Activated CD8-positive, alpha-beta memory T cell treated with anti-CD3 and anti-CD28 coated beads, Interleukin-2, amount 10 ng/mL, durations not matched to agents 7 days and 5 days (primary cell): ENCODE measurements at regions not wholly inside any gene's neighbourhood (a gene's known extent, or its start where the extent isn't known, plus 50 kb on each side); places are given as distances from the start of the nearest gene placed in this dataset.
"Not testable (repeated sequence)": the region's sequence is repeated elsewhere in the genome, so short reads cannot be mapped to it uniquely, and the experiment has no call there.

Experiments used
- ATAC-seq: fragments of 150-1000 bp; cut with Tn5 transposase; one replicate; pipeline ENCODE4 v1.10.0; 2021; ENCODE audit warnings: moderate library complexity
- CTCF ChIA-PET: fragments of 350-600 bp; sonication (Branson Sonifier 250); formaldehyde crosslinking; loops from one replicate; lab custom pipeline; 2021; ENCODE audit warnings: antibody characterized with exemption; lab: Charles Lee
- DNase-seq: peaks from one replicate; pipeline ENCODE4 v3.0.0-alpha.2; 2020
- H3K27ac Mint-ChIP-seq: one replicate; pipeline ENCODE4 v1.8.0; 2021; ENCODE audit warnings: mild to moderate bottlenecking, mixed read lengths
- H3K27me3 Mint-ChIP-seq: one replicate; pipeline ENCODE4 v1.8.0; 2021; ENCODE audit warnings: mixed read lengths
- H3K36me3 Mint-ChIP-seq: one replicate; pipeline ENCODE4 v1.8.0; 2021; ENCODE audit warnings: mild to moderate bottlenecking, mixed read lengths
- H3K4me1 Mint-ChIP-seq: one replicate; pipeline ENCODE4 v1.8.0; 2021; ENCODE audit warnings: mixed read lengths
- H3K4me3 Mint-ChIP-seq: one replicate; pipeline ENCODE4 v1.8.0; 2021; ENCODE audit warnings: mild to moderate bottlenecking, moderate library complexity, mixed read lengths
- H3K9me3 Mint-ChIP-seq: one replicate; pipeline ENCODE4 v1.8.0; 2022; ENCODE audit warnings: low read depth, mixed read lengths

DNA sequence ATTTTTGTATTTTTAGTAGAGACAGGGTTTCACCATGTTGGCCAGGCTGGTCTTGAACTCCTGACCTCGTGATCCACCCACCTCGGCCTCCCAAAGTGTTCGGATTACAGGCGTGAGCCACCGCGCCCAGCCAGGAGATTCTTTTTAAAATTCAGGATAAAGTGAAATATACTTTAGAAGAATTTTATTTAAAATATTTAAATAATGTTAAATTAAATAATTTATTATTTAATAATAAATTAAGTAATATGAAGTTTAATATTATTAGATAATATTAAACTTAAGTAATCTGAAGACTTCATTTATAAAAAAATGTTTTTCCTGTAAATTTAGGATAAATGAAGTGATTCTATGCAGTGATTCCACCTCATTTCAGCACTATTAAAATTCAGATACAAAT, 175.2 kb upstream of the NANOGP8 start:
- ATAC-seq, CTCF ChIA-PET, H3K27ac Mint-ChIP-seq, H3K27me3 Mint-ChIP-seq, H3K4me3 Mint-ChIP-seq, H3K36me3 Mint-ChIP-seq, H3K4me1 Mint-ChIP-seq, H3K9me3 Mint-ChIP-seq, DNase-seq: not testable (repeated sequence)

DNA sequence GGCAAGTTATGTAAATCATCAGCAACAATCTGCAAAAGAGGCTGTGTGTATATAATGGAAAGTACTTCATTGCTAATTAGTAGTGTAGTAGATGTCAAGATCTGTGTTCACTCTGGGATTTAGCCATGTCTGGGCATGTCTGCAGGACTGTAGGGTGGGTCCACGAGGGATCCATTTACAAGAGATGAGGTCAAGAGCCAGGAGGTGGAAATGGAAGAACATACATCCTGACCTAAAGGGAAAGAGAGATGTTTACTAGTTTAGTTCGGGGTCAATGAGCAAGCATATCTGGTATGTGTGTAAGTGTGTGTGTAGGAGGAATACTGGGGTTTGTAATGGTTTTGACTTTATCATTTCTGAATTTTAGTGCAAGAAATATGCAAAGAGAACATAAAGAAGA, 171.5 kb upstream of the NANOGP8 start:
- CTCF ChIA-PET, result no interaction called here
- ATAC-seq, result no peak
- no peaks in the 10 kb centered on the region for H3K9me3 Mint-ChIP-seq

DNA sequence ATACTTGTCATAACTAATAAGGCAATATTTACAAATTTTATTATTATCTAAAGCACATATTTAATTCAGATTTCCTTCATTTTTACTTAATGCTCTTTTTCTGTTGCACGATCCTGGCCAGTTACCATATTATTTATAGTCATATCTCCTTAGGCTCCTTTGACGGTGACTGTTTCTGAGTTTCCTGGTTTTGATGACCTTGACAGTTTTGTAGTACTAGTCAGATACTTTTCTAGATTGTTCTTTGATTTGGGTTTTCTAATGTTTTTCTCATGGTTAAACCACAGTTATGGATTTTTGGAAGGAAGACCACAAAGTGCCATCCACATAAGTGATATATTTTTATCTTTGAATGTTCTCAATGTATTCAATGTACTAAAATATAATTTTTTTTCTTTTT, 171.0 kb upstream of the NANOGP8 start:
- Mint-ChIP-seq H3K4me3 (no peak overlapping the region), H3K4me1 (no peaks in the 10 kb centered on the region), H3K27me3 (no peaks in the 10 kb centered on the region), H3K27ac (no peak overlapping the region), H3K36me3 (no peaks in the 10 kb centered on the region), H3K9me3 (no peaks in the 10 kb centered on the region)
- DNase-seq (no peak), ATAC-seq (no peak)
- CTCF ChIA-PET, result no interaction called here

More for the DNA sequence above, 171.5 kb upstream of the NANOGP8 start:
- no peak for DNase-seq
- no peaks in the 10 kb centered on the region for H3K4me1 Mint-ChIP-seq
- no peaks in the 10 kb centered on the region for H3K27me3 Mint-ChIP-seq
- no peak overlapping the region for H3K27ac Mint-ChIP-seq
- H3K4me3 Mint-ChIP-seq, result no peak overlapping the region
- no peaks in the 10 kb centered on the region for H3K36me3 Mint-ChIP-seq

DNA sequence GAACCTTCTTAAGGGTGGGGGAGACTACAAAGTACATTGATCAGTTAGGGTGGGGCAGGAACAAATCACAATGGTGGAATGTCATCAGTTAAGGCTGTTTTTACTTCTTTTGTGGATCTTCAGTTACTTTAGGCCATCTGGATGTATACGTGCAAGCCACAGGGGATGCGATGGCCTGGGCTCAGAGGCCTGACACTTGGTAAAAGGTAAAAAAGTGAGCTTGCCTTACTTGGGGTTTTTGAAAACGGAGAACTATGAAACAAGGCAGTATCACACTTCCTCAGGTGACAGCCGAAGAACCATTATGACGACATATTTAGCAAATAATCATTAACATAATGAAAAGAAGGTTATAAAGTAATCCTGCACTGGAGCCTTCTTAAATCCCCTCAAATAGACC, 169.8 kb upstream of the NANOGP8 start:
- H3K36me3 Mint-ChIP-seq, H3K9me3 Mint-ChIP-seq, H3K4me3 Mint-ChIP-seq, H3K4me1 Mint-ChIP-seq, H3K27me3 Mint-ChIP-seq, ATAC-seq, CTCF ChIA-PET, DNase-seq, H3K27ac Mint-ChIP-seq: not testable (repeated sequence)

- H3K27me3 Mint-ChIP-seq, result no peaks in the 10 kb centered on the region
- CTCF ChIA-PET, result no interaction called here
- no peaks in the 10 kb centered on the region for H3K36me3 Mint-ChIP-seq
Observed at GRCh38 chr15:35254062-35254461, 169.0 kb upstream of the NANOGP8 start.

DNA sequence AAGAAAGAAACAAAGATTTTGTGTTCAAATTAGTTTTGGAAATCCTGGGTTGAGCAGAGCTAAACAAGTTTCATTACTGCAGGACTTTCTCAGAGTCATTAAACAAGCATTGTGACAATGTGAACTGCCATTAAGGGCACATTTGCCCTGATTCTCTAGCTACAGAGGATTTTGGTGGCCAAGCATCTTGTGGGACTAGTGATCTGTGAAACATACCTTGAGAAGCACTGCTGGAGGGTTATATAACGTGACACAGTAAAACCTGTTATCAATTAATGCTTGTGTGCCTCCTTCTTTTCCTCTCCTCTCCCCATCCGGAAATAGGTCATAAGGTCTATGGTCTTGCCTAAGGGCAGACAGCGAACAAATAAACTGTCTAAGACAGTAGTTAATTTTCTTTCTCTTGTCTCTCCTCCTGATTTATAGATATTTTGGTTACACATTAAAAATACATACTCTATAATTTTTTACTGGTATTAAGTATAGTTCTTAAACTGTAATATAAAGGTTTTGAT, 167.3 kb upstream of the NANOGP8 start:
- H3K9me3 Mint-ChIP-seq, result no peaks in the 10 kb centered on the region
- CTCF ChIA-PET, result no interaction called here
- no peak for DNase-seq
- no peaks in the 10 kb centered on the region for H3K27me3 Mint-ChIP-seq
- H3K36me3 Mint-ChIP-seq, result no peaks in the 10 kb centered on the region
- no peaks in the 10 kb centered on the region for H3K4me1 Mint-ChIP-seq
- H3K4me3 Mint-ChIP-seq, result no peak overlapping the region
- ATAC-seq, result no peak
- no peak overlapping the region for H3K27ac Mint-ChIP-seq

More at GRCh38 chr15:35254062-35254461, 169.0 kb upstream of the NANOGP8 start:
- H3K4me3 Mint-ChIP-seq, result no peak overlapping the region
- H3K9me3 Mint-ChIP-seq, result no peaks in the 10 kb centered on the region
- H3K4me1 Mint-ChIP-seq, result no peaks in the 10 kb centered on the region
- H3K27ac Mint-ChIP-seq, result no peak overlapping the region
- ATAC-seq, result no peak
- no peak for DNase-seq

DNA sequence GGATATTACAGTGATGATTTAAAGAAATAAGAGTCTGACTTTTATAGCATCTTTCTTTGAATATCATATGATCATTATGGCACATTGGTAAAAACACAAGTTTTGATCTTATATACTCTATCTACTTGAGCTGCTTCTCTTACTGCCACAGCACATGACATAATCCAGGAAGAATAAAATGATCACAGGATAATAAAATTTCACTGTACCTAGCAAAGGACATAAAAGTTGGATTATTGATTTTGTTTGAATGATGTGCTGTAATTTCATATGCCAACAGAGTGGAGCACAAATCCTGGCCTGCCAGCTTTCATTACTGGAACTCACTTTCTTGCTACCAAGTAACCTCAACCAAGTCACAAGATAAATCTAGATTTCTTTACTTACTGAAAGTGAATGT, 162.1 kb upstream of the NANOGP8 start:
- CTCF ChIA-PET, result no interaction called here
- no peaks in the 10 kb centered on the region for H3K4me1 Mint-ChIP-seq
- no peak overlapping the region for H3K27ac Mint-ChIP-seq
- DNase-seq, result no peak
- no peaks in the 10 kb centered on the region for H3K27me3 Mint-ChIP-seq
- no peak for ATAC-seq
- no peaks in the 10 kb centered on the region for H3K36me3 Mint-ChIP-seq
- no peaks in the 10 kb centered on the region for H3K9me3 Mint-ChIP-seq
- H3K4me3 Mint-ChIP-seq, result no peak overlapping the region

DNA sequence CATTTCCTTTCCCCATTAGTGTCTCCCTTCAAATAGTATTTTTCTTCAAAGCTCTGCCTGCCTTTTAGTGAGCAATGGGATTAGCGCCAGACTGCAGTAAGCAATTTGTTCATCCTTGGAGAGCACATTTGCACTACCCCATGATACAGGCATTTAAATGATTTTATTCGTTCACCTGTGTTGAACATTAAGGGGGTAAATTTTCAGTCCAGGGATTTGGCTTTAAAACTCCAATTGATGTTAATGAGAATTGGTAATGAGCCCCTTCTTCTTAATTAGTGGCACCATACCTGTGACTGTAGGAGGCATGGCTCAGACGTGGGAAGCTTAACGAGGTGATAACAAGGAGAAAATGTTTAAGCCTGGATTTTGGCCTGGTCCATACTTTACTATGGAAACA, 161.4 kb upstream of the NANOGP8 start:
- H3K4me3 Mint-ChIP-seq, result no peak overlapping the region
- H3K27ac Mint-ChIP-seq, result no peak overlapping the region
- DNase-seq (no peak), ATAC-seq (no peak)
- CTCF ChIA-PET, result no interaction called here
- H3K27me3 Mint-ChIP-seq, result no peaks in the 10 kb centered on the region
- no peaks in the 10 kb centered on the region for H3K36me3 Mint-ChIP-seq
- no peaks in the 10 kb centered on the region for H3K4me1 Mint-ChIP-seq
- H3K9me3 Mint-ChIP-seq, result no peaks in the 10 kb centered on the region

DNA sequence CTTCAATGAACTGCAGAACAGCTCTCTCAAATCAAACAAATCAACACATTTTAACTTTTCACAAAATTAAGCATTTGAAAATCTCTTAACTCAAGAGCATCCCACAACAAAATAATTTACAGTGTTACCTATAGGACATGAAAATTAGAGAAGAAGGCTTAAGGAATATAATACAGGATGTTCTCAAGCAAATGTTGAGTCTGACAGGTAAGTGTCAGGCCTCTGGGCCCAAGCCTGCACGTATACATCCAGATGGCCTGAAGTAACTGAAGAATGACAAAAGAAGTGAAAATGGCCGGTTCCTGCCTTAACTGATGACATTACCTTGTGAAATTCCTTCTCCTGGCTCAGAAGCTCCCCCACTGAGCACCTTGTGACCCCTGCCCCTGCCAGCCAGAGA, 160.6 kb upstream of the NANOGP8 start:
- H3K36me3 Mint-ChIP-seq, H3K27ac Mint-ChIP-seq, H3K9me3 Mint-ChIP-seq, H3K4me1 Mint-ChIP-seq, DNase-seq, ATAC-seq, H3K4me3 Mint-ChIP-seq, H3K27me3 Mint-ChIP-seq, CTCF ChIA-PET: not testable (repeated sequence)

- ATAC-seq, result no peak
- Mint-ChIP-seq H3K9me3 (no peaks in the 10 kb centered on the region), H3K4me3 (no peak overlapping the region), H3K27ac (no peak overlapping the region), H3K27me3 (no peaks in the 10 kb centered on the region), H3K4me1 (no peaks in the 10 kb centered on the region), H3K36me3 (no peaks in the 10 kb centered on the region)
- CTCF ChIA-PET, result no interaction called here
- DNase-seq, result no peak
Observed at GRCh38 chr15:35244227-35244626, 159.1 kb upstream of the NANOGP8 start.

GRCh38 chr15:35243758-35244157, 158.7 kb upstream of the NANOGP8 start:
- no peaks in the 10 kb centered on the region for H3K9me3 Mint-ChIP-seq
- H3K36me3 Mint-ChIP-seq, result no peaks in the 10 kb centered on the region
- ATAC-seq (no peak), DNase-seq (no peak)
- no peaks in the 10 kb centered on the region for H3K4me1 Mint-ChIP-seq
- H3K4me3 Mint-ChIP-seq, result no peak overlapping the region
- no peaks in the 10 kb centered on the region for H3K27me3 Mint-ChIP-seq
- no peak overlapping the region for H3K27ac Mint-ChIP-seq
- CTCF ChIA-PET, result no interaction called here

DNA sequence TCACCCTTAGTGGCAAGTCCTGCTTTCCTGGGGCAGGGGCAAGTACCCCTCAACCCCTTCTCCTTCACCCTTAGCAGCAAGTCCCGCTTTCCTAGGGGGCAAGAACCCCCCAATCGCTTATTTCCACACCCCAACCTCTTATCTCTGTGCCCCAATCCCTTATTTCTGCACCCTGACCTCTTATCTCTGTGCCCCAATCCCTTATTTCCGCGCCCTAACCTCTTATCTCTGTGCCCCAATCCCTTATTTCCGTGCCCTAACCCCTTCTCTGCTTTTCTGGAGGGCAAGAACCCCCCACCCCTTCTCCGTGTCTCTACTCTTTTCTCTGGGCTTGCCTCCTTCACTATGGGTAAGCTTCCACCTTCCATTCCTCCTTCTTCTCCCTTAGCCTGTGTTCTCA, 154.6 kb upstream of the NANOGP8 start:
- H3K36me3 Mint-ChIP-seq, DNase-seq: not testable (repeated sequence)

GRCh38 chr15:35238448-35238847, 153.4 kb upstream of the NANOGP8 start:
- H3K9me3 Mint-ChIP-seq, H3K4me1 Mint-ChIP-seq, H3K36me3 Mint-ChIP-seq, H3K4me3 Mint-ChIP-seq, H3K27ac Mint-ChIP-seq, ATAC-seq, H3K27me3 Mint-ChIP-seq, CTCF ChIA-PET, DNase-seq: not testable (repeated sequence)

More for the DNA sequence above, 154.6 kb upstream of the NANOGP8 start:
- H3K27me3 Mint-ChIP-seq, H3K4me3 Mint-ChIP-seq, CTCF ChIA-PET, H3K4me1 Mint-ChIP-seq, ATAC-seq, H3K27ac Mint-ChIP-seq, H3K9me3 Mint-ChIP-seq: not testable (repeated sequence)

DNA sequence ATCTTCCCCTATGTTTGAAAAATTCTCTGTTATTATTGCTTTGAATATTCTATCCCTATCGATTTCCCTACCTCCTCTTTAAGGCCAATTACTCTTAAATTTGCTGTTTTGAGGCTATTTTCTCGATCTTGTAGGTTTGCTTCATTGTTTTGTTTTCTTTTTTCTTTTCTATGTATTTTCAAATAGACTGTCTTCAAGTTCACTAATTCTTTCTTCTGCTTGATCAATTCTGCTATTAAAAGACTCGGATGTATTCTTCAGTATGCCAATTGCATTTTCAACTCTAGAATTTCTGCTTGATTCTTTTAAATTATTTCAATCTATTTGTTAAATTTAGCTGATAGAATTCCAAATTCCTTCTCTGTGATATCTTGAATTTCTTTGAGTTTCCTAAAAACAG, 144.0 kb upstream of the NANOGP8 start:
- Mint-ChIP-seq H3K36me3 (no peaks in the 10 kb centered on the region), H3K4me1 (no peaks in the 10 kb centered on the region), H3K27me3 (no peaks in the 10 kb centered on the region), H3K9me3 (peaks cover 4% of the 10 kb centered on the region), H3K27ac (no peak overlapping the region), H3K4me3 (no peak overlapping the region)
- ATAC-seq, result no peak
- DNase-seq, result no peak
- CTCF ChIA-PET, result no interaction called here

- no peak for DNase-seq
- CTCF ChIA-PET, result no interaction called here
- H3K27ac Mint-ChIP-seq, result no peak overlapping the region
Observed at GRCh38 chr15:35218215-35218614, 133.1 kb upstream of the NANOGP8 start.

More at GRCh38 chr15:35218215-35218614, 133.1 kb upstream of the NANOGP8 start:
- Mint-ChIP-seq H3K9me3 (no peaks in the 10 kb centered on the region), H3K36me3 (no peaks in the 10 kb centered on the region), H3K27me3 (no peaks in the 10 kb centered on the region), H3K4me3 (no peak overlapping the region), H3K4me1 (no peaks in the 10 kb centered on the region)
- ATAC-seq, result no peak
